ENCODE measurements at regions not wholly inside any gene's neighbourhood (a gene's known extent, or its start where the extent isn't known, plus 50 kb on each side); places are given as distances from the start of the nearest gene placed in this dataset.

DNA sequence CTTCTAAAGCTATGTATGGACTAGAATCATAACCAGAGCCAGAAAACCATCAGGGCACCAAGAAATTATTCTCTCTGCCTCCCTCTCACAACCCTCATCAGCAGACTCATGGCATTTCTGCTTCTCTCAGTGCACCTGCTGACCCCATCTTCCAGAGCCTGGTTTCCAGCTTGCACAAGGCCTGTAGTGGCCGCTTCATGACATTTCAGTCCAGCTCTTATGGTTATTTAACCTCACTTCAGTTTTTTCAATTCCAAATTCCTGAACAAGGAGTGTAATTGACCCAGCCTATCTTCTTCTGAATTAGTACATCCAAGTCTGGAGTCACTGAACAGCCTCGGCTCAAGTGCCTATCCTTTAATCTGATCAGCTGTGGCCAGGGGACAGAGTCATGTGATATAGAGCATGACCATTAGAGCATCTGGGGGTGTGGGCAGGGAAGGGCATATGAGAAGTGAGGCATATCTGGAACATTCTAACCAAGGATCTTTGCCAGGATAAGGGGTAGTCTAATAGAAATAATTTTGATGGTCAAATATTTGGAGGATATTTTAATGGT is 97.2 kb upstream of the TMEM17 start:
- TF ChIP-seq, protein P1, sequence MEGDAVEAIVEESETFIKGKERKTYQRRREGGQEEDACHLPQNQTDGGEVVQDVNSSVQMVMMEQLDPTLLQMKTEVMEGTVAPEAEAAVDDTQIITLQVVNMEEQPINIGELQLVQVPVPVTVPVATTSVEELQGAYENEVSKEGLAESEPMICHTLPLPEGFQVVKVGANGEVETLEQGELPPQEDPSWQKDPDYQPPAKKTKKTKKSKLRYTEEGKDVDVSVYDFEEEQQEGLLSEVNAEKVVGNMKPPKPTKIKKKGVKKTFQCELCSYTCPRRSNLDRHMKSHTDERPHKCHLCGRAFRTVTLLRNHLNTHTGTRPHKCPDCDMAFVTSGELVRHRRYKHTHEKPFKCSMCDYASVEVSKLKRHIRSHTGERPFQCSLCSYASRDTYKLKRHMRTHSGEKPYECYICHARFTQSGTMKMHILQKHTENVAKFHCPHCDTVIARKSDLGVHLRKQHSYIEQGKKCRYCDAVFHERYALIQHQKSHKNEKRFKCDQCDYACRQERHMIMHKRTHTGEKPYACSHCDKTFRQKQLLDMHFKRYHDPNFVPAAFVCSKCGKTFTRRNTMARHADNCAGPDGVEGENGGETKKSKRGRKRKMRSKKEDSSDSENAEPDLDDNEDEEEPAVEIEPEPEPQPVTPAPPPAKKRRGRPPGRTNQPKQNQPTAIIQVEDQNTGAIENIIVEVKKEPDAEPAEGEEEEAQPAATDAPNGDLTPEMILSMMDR (conservative IDR thresholded peaks at IDR 0.05; ENCODE audit: low read depth, low read length) = no peak
- TF ChIP-seq MAZ (IDR thresholded peaks at IDR 0.05; ENCODE audit: borderline replicate concordance, low read depth, low read length) (no peak), MAFK (IDR thresholded peaks at IDR 0.05; ENCODE audit: low read depth, low read length) (no peak), POLR2A (IDR thresholded peaks at IDR 0.05; ENCODE audit: low read depth, low read length) (no peak), MXI1 (IDR thresholded peaks at IDR 0.05; ENCODE audit: borderline replicate concordance, low read depth, low read length) (no peak), RFX5 (IDR thresholded peaks at IDR 0.05; ENCODE audit: low read depth, low read length) (no peak)
- TF ChIP-seq, protein P2, sequence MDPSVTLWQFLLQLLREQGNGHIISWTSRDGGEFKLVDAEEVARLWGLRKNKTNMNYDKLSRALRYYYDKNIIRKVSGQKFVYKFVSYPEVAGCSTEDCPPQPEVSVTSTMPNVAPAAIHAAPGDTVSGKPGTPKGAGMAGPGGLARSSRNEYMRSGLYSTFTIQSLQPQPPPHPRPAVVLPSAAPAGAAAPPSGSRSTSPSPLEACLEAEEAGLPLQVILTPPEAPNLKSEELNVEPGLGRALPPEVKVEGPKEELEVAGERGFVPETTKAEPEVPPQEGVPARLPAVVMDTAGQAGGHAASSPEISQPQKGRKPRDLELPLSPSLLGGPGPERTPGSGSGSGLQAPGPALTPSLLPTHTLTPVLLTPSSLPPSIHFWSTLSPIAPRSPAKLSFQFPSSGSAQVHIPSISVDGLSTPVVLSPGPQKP (IDR thresholded peaks at IDR 0.05; ENCODE audit: borderline replicate concordance, low read depth, low read length) = no peak

Data from IMR-90 (cell line).